Fibroblast of lung (primary cell): ENCODE measurements at regions not wholly inside any gene's neighbourhood (a gene's known extent, or its start where the extent isn't known, plus 50 kb on each side); places are given as distances from the start of the nearest gene placed in this dataset.
"Not testable (repeated sequence)": the region's sequence is repeated elsewhere in the genome, so short reads cannot be mapped to it uniquely, and the experiment has no call there.

Experiments
- DNase-seq, 2 donors: peaks; one replicate each; pipeline versions ENCODE4 v3.0.0 to v3.0.0-alpha.2; 2010; ENCODE audit warnings: low read depth in 2 of 2
- H2AFZ ChIP-seq: 2 replicates; pipeline ENCODE4 v1.5.1; 2012; ENCODE audit warnings: low read length, control low read depth, inconsistent platforms
- H3K27ac ChIP-seq: 2 replicates; pipeline ENCODE4 v1.5.1; 2011; ENCODE audit warnings: low read length, control low read depth; ENCODE audit not compliant: insufficient read depth
- H3K27me3 ChIP-seq: 2 replicates; pipeline ENCODE4 v1.5.1; 2011; ENCODE audit warnings: mild to moderate bottlenecking, low read length; ENCODE audit not compliant: control insufficient read depth, insufficient read depth
- H3K36me3 ChIP-seq: 2 replicates; pipeline ENCODE4 v1.5.1; 2011; ENCODE audit warnings: low read length; ENCODE audit not compliant: control insufficient read depth, insufficient read depth
- H3K4me1 ChIP-seq: 2 replicates; pipeline ENCODE4 v1.5.1; 2011; ENCODE audit warnings: low read length; ENCODE audit not compliant: control insufficient read depth, insufficient read depth; ENCODE audit errors: extremely low read depth
- H3K4me2 ChIP-seq: 2 replicates; pipeline ENCODE4 v1.5.1; 2011; ENCODE audit warnings: low read length, control low read depth; ENCODE audit not compliant: insufficient read depth; ENCODE audit errors: extremely low read depth
- H3K4me3 ChIP-seq, 4 experiments: fragments of 200-600 bp in 1 of 4; sonication (generic) in 1 of 4; replicated peaks in 1 of 4; 2 replicates each; pipeline ENCODE4 v1.5.1; 2011 to 2016; ENCODE audit warnings: low read length in 4 of 4, low read depth in 3 of 4, mild to moderate bottlenecking in 3 of 4, control low read depth in 2 of 4, inconsistent platforms in 1 of 4, mixed read lengths in 1 of 4; ENCODE audit not compliant: insufficient read depth in 1 of 4; ENCODE audit errors: control extremely low read depth in 1 of 4
- H3K79me2 ChIP-seq: 2 replicates; pipeline ENCODE4 v1.5.1; 2012; ENCODE audit warnings: mild to moderate bottlenecking, low read length, inconsistent platforms; ENCODE audit not compliant: control insufficient read depth, insufficient read depth
- H3K9ac ChIP-seq: 2 replicates; pipeline ENCODE4 v1.5.1; 2011; ENCODE audit warnings: mild to moderate bottlenecking, low read length, control low read depth; ENCODE audit not compliant: insufficient read depth
- H3K9me3 ChIP-seq: 2 replicates; pipeline ENCODE4 v1.5.1; 2012; ENCODE audit warnings: low read depth, low read length; ENCODE audit not compliant: control insufficient read depth, insufficient read depth
- H4K20me1 ChIP-seq: 2 replicates; pipeline ENCODE4 v1.5.1; 2011; ENCODE audit warnings: low read length; ENCODE audit not compliant: control insufficient read depth, insufficient read depth; ENCODE audit errors: extremely low read depth
- EZH2 ChIP-seq: IDR thresholded peaks from 2 replicates; pipeline ENCODE4 v1.5.1; 2012; ENCODE audit warnings: low read length, control low read depth, mild to moderate bottlenecking; ENCODE audit errors: missing control alignments
- TF ChIP-seq, protein P1 (sequence below), 2 donors: IDR thresholded peaks in 1 of 2; conservative IDR thresholded peaks in 1 of 2; 1 replicate in 1 of 2; 2 replicates in 1 of 2; pipeline ENCODE4 v1.5.1; 2011 to 2012; ENCODE audit warnings: low read length in 2 of 2, control low read depth in 1 of 2, inconsistent platforms in 1 of 2, low read depth in 1 of 2, mild to moderate bottlenecking in 1 of 2

DNA sequence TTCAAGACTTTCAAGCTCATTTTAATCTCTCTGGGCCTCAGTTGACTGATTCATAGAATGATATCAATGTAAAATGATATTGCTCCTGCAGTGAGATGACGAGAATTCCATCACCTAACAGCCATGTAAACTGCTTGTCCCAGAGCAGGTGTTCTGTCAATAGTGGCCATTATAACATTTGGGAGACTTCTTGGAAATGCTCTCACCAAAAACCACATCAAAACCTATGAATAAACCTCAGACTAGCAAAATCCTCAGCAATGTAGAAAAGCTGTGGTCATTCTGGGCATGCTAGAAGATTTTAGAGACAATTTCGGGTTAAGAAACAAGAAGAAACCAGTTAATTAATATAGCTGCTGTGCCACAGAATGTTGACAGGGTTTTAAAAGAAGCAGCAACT is 225.4 kb downstream of the FRK start:
- Histone ChIP-seq H2AFZ (no peak overlapping the region), H3K79me2 (no peaks in the 10 kb centered on the region), H3K4me3 (no peak overlapping the region), H3K4me2 (no peak overlapping the region), H3K36me3 (no peaks in the 10 kb centered on the region), H3K27me3 (no peaks in the 10 kb centered on the region), H3K27ac (no peak overlapping the region), H3K9ac (no peak overlapping the region), H3K9me3 (no peaks in the 10 kb centered on the region), H4K20me1 (no peaks in the 10 kb centered on the region), H3K4me1 (no peaks in the 10 kb centered on the region)
- no peak for DNase-seq
- TF ChIP-seq, protein P1, sequence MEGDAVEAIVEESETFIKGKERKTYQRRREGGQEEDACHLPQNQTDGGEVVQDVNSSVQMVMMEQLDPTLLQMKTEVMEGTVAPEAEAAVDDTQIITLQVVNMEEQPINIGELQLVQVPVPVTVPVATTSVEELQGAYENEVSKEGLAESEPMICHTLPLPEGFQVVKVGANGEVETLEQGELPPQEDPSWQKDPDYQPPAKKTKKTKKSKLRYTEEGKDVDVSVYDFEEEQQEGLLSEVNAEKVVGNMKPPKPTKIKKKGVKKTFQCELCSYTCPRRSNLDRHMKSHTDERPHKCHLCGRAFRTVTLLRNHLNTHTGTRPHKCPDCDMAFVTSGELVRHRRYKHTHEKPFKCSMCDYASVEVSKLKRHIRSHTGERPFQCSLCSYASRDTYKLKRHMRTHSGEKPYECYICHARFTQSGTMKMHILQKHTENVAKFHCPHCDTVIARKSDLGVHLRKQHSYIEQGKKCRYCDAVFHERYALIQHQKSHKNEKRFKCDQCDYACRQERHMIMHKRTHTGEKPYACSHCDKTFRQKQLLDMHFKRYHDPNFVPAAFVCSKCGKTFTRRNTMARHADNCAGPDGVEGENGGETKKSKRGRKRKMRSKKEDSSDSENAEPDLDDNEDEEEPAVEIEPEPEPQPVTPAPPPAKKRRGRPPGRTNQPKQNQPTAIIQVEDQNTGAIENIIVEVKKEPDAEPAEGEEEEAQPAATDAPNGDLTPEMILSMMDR (conservative IDR thresholded peaks at IDR 0.05 in 1 of 2, IDR thresholded peaks at IDR 0.05 in 1 of 2; ENCODE audit: low read depth in 1 of 2, low read length in 2 of 2) = no peak
- no peak for TF ChIP-seq EZH2

DNA sequence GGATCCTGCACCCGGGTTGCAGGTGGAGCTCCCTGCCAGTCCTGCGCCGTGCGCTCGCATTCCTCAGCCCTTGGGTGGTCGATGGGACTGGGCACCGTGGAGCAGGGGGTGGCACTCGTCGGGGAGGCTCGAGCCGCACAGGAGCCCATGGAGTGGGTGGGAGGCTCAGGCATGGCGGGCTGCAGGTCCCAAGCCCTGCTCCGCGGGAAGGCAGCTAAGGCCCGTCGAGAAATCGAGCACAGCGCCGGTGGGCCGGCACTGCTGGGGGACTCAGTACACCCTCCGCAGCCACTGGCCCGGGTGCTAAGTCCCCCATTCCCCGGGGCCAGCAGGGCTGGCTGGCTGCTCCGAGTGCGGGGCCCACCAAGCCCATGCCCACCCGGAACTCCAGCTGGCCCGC is 226.1 kb downstream of the FRK start:
- H3K4me2 ChIP-seq, H4K20me1 ChIP-seq, H3K4me1 ChIP-seq, H3K4me3 ChIP-seq, H3K27ac ChIP-seq, DNase-seq, H2AFZ ChIP-seq, H3K36me3 ChIP-seq, H3K9ac ChIP-seq, H3K79me2 ChIP-seq, H3K27me3 ChIP-seq, H3K9me3 ChIP-seq: not testable (repeated sequence)

DNA sequence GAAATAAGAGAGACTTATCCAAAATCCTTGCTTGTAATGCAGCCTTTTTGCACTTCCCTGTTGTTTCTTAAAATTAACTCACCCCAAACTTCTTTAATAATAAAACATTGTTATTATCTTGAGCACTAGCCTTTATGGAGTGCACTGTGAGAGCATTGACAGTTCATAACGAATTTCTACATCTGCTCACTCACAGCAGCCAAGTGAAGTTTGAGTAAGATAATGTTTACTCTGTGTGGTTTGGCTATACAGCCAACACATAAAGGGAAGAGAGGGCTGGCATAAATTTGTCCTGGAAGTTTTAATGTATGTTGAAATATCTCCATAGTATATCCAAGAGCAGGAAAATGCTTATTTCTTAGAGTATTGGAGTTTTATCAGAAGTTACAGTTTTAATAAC is 227.9 kb downstream of the FRK start:
- no peak for TF ChIP-seq EZH2
- TF ChIP-seq, protein P1 (conservative IDR thresholded peaks at IDR 0.05 in 1 of 2, IDR thresholded peaks at IDR 0.05 in 1 of 2; ENCODE audit: low read depth in 1 of 2, low read length in 2 of 2) = no peak
- peak in 1 of 2 donors; percentile 17 for DNase-seq
- H3K9ac ChIP-seq = no peak overlapping the region
- H3K27me3 ChIP-seq = no peaks in the 10 kb centered on the region
- H2AFZ ChIP-seq = no peak overlapping the region
- H4K20me1 ChIP-seq = no peaks in the 10 kb centered on the region
- H3K79me2 ChIP-seq = no peaks in the 10 kb centered on the region
- H3K4me3 ChIP-seq = no peak overlapping the region
- no peaks in the 10 kb centered on the region for H3K36me3 ChIP-seq
- H3K9me3 ChIP-seq = no peaks in the 10 kb centered on the region
- no peak overlapping the region for H3K4me2 ChIP-seq
- no peak overlapping the region for H3K27ac ChIP-seq
- no peaks in the 10 kb centered on the region for H3K4me1 ChIP-seq

- H2AFZ ChIP-seq = no peak overlapping the region
- H3K9ac ChIP-seq = no peak overlapping the region
- H3K27ac ChIP-seq = no peak overlapping the region
- H3K27me3 ChIP-seq = no peaks in the 10 kb centered on the region
- H3K36me3 ChIP-seq = no peaks in the 10 kb centered on the region
- no peak overlapping the region for H3K4me2 ChIP-seq
- DNase-seq = no peak
- H3K4me1 ChIP-seq = no peaks in the 10 kb centered on the region
- H3K9me3 ChIP-seq = no peaks in the 10 kb centered on the region
- no peak overlapping the region for H3K4me3 ChIP-seq
- TF ChIP-seq EZH2 = no peak
- TF ChIP-seq, protein P1 (conservative IDR thresholded peaks at IDR 0.05 in 1 of 2, IDR thresholded peaks at IDR 0.05 in 1 of 2; ENCODE audit: low read depth in 1 of 2, low read length in 2 of 2) = no peak
- H4K20me1 ChIP-seq = no peaks in the 10 kb centered on the region
- H3K79me2 ChIP-seq = no peaks in the 10 kb centered on the region
Observed at GRCh38 chr6:115832186-115832585, 228.5 kb downstream of the FRK start.
